ENCODE measurements at regions not wholly inside any gene's neighbourhood (a gene's known extent, or its start where the extent isn't known, plus 50 kb on each side); places are given as distances from the start of the nearest gene placed in this dataset.
"Not testable (repeated sequence)": the region's sequence is repeated elsewhere in the genome, so short reads cannot be mapped to it uniquely, and the experiment has no call there.

DNA sequence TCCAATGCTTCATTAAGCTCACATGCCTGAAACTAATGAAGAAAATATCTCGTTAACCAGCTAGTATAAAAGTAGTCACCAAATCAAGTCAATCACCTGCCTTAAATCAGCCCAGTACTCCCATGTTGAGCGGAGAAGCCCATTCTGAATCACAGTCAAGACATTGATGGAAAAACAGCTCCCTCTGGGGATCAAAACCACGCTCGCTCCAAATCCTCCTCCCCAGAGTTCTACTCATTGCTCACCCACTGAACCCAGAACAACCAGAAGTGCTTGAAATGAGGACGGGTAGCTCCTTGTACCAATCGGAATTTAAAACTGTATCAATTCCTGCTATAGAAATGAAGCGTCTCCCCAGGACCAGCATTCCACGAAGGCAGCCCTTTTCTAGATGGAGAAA is 90.0 kb upstream of the ZNF195 start:
- TF ChIP-seq, protein P1, sequence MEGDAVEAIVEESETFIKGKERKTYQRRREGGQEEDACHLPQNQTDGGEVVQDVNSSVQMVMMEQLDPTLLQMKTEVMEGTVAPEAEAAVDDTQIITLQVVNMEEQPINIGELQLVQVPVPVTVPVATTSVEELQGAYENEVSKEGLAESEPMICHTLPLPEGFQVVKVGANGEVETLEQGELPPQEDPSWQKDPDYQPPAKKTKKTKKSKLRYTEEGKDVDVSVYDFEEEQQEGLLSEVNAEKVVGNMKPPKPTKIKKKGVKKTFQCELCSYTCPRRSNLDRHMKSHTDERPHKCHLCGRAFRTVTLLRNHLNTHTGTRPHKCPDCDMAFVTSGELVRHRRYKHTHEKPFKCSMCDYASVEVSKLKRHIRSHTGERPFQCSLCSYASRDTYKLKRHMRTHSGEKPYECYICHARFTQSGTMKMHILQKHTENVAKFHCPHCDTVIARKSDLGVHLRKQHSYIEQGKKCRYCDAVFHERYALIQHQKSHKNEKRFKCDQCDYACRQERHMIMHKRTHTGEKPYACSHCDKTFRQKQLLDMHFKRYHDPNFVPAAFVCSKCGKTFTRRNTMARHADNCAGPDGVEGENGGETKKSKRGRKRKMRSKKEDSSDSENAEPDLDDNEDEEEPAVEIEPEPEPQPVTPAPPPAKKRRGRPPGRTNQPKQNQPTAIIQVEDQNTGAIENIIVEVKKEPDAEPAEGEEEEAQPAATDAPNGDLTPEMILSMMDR (IDR thresholded peaks at IDR 0.05), result not testable (repeated sequence)
- not testable (repeated sequence) for TF ChIP-seq POLR2A (IDR thresholded peaks at IDR 0.05)
